HG03439 (cell line): ENCODE measurements at regions not wholly inside any gene's neighbourhood (a gene's known extent, or its start where the extent isn't known, plus 50 kb on each side); places are given as distances from the start of the nearest gene placed in this dataset.

ENCODE experiments used
- ATAC-seq: cut with Tn5 transposase; IDR thresholded peaks from one replicate; pipeline ENCODE4 v1.9.1; 2021; ENCODE audit warnings: mild to moderate bottlenecking, moderate library complexity; ENCODE audit not compliant: unreplicated experiment

DNA sequence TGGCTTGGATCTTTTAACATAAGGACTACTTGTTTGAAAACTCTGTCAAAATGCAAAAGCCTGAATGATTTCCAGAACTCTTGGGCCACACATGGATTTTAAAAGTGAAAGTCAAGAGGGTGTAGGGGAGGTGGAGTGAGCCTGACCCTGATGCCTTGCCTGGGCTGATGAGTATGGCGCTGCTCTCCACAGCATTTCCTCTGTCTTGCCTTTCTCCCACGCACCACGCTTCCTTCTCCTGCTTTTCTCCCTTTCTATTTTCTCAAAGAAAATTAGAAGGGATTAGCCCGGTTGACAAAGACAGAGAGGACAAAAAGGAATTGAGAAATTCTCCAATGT, 207.0 kb upstream of the CCDC68 start:
- no peak for ATAC-seq

GRCh38 chr18:55163550-55163949, 204.3 kb upstream of the CCDC68 start:
- ATAC-seq: no peak

GRCh38 chr18:55161916-55162315, 202.7 kb upstream of the CCDC68 start:
- ATAC-seq: no peak

DNA sequence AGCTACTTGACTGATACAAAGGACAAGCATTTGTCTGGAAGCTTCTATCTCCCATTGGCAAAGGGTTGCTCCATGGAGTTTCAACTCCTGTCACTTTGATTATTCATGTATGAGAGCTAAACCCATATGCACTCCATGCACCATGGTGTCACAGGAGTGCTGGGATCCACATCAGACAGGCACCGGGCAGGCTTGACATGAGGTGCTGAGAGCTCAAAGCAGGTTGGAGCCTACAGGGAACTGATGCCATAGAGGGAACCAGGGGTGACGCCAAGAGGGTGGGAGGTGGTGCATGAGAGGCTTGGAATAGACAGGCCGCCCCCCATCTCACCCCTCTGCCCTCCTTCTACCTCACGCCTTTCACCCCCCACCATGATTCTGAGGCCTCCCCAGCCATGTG, 199.8 kb upstream of the CCDC68 start:
- no peak for ATAC-seq

DNA sequence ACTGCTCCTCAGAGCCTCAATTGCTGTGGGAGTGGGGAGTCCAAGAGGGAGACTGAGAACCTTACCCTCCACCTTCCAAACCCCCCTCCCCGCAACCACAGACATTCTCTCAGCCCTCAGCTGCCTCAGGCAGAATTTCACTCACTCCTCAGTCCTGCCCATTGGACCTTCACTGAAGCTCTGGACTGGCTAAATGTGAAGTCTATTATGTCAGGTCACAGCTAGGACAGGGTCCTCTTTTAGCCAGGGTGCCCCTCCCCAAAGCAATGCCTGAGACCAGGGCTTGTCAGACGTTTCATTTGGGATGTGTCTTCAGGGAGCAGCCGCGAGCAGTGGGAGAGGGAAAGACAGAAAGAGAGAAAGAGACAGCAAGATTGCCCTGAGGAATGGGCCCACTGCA, 199.3 kb upstream of the CCDC68 start:
- no peak for ATAC-seq

DNA sequence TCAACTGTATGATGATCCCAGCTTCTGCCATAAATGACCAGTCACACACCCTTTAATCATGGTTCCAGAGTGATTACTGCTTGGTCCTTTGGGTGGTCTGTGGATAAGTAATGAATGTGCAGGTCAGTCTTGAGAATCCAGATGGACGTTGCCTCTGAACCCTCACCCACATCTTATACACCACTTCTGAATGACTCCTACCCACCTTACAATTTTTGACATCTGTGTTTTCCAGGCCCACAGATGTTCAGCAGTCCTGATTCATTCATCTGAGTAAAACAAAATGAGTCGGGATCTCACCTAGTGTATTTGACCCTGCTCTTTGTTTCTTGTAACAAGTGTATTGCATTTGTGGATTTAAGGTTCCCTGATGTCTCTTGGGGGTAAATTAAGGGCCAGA, 194.1 kb upstream of the CCDC68 start:
- ATAC-seq: no peak

- no peak for ATAC-seq
These were observed 193.5 kb upstream of the CCDC68 start for GRCh38 chr18:55152801-55153200.

DNA sequence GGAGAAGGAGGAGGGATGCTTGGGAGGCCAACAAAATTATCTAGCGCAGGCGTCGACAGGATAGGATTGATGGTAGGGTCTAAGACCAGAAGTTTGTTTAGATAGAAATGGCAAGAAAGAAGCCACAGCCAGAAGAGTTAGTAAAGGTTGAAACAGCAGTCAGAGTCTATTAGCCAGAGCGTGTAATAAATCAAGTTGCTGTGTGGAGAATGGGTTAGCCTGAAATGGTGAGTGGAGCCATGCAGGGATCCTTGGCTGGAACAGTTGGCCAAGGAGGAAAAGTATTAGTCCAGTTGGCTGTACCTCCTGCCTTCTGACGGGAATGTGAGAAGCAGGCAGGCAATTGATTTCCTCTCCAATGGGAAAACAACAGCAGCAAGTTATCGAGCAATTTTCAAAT, 190.7 kb upstream of the CCDC68 start:
- ATAC-seq: no peak

GRCh38 chr18:55147791-55148190, 188.5 kb upstream of the CCDC68 start:
- ATAC-seq: no peak

GRCh38 chr18:55144193-55144930, 185.1 kb upstream of the CCDC68 start:
- ATAC-seq: no peak

DNA sequence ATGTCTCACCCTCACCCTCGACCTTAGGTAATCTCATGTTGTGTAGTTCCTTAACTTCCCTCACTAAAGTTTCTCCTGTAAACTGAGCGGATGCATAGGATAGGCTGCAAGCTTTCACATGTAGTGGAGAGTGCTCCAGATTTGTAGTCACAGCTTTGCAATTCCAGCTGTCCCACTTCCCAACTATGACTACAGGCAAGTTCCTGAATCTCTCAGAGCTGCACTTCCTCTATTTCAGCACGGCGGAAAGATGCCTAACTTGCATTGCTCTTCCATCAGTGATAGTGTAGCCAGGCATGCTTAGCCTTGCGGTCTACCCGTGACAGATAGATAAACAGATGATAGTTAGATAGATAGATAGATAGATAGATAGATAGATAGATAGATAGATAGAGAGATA, 183.1 kb upstream of the CCDC68 start:
- no peak for ATAC-seq

DNA sequence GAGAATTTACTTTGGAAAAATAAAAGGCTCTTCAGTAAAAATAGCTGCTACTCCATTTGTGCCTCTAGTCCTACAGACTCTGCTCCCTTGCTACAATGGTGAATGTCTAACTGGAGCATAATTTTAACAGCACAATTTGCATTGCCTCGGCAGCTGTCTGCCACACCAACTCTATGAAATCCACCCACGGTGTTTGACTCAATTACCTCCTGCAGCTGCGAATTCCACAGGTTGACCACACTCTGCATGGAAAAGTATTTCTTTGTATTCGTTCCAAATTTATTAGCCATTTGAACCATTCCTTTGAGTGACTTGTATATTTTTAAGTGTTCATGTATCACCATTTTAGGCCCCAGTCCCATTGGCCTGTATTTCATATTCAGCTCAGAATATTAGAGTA, 182.1 kb upstream of the CCDC68 start:
- ATAC-seq: no peak

DNA sequence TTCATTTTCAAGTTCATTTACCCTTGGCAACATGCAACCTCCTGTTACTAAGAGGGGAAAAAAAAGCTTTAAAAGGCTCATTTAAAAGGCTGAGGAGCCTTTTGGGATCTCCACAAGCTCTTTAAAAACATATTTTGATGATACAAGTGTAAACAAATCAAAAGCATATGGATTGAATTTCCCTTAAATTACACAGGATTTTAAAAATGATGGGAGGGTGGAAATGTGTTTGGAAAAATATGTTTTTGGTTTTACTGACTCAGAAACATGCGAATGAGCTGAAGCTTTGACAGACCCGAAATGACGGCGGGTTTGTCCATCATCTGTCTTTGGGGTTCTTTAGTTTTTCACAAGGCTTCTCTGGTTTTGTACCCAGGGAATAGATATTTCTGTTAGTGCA, 180.6 kb upstream of the CCDC68 start:
- ATAC-seq: no peak

GRCh38 chr18:55139307-55139706, 180.0 kb upstream of the CCDC68 start:
- no peak for ATAC-seq

- no peak for ATAC-seq
These were observed 179.1 kb upstream of the CCDC68 start for GRCh38 chr18:55138401-55138800.

GRCh38 chr18:55137602-55138001, 178.3 kb upstream of the CCDC68 start:
- no peak for ATAC-seq

DNA sequence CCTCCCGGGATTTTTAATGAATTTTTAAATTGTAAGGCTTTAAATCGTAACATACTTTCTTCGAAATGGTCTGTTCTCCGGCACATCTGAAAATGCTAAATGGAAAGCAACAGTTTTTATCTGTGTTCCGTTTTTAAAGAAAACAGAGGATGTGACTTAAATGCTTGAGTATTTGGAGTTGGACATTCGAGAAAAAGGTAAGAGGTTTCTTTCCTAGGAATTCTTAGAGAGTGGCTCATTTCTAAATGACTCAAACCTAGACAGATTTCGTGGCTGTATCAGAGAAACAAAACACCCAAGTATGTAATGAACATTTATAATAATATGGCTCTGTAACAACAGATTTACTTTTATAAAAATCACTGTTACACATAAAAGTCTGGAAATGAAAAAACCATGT, 177.6 kb upstream of the CCDC68 start:
- ATAC-seq: no peak

- ATAC-seq: no peak
These were observed 177.0 kb upstream of the CCDC68 start for GRCh38 chr18:55136258-55136657.

DNA sequence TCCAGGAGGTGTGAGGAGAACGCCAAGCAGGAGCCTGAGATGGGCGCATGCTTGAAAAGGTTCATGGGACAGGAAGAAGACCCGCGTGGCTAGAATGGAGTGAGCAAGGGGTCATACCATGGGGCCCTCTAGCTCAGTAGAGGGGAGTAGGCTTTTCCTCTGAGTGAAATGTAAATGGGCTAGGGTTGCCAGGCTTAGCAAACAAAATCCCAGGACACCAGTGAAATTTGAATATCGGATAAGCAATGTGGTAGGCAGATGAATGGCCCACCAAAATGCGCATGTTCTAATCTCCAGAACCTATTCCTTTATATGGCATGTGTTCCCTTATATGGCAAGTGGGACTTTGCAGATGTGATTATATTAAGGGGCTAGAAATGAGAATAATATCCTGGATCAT, 174.1 kb upstream of the CCDC68 start:
- ATAC-seq: no peak

DNA sequence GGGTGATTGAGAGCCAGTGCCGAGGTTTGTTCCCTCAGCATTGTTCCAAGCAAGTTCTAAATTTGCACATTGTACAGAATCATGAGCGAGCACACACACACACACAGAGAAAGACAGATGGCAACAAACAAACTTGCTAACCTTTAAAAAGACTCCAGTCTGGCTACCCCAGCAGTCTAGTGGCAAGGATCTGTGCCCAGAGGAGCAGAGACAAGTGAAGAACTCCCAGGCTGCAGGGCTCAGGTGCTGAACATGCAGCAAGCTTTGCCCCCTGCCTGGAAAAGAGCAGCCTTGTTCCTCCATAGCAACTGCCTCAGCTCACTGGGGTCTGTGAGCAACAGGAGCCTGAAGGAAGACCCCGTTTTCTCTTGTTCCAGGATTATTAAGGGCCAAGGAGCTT, 169.2 kb upstream of the CCDC68 start:
- no peak for ATAC-seq

GRCh38 chr18:55124078-55124763, 165.0 kb upstream of the CCDC68 start:
- ATAC-seq: no peak

- no peak for ATAC-seq
These were observed 164.1 kb upstream of the CCDC68 start for GRCh38 chr18:55123361-55123760.
